ENCODE measurements at regions not wholly inside any gene's neighbourhood (a gene's known extent, or its start where the extent isn't known, plus 50 kb on each side); places are given as distances from the start of the nearest gene placed in this dataset.

DNA sequence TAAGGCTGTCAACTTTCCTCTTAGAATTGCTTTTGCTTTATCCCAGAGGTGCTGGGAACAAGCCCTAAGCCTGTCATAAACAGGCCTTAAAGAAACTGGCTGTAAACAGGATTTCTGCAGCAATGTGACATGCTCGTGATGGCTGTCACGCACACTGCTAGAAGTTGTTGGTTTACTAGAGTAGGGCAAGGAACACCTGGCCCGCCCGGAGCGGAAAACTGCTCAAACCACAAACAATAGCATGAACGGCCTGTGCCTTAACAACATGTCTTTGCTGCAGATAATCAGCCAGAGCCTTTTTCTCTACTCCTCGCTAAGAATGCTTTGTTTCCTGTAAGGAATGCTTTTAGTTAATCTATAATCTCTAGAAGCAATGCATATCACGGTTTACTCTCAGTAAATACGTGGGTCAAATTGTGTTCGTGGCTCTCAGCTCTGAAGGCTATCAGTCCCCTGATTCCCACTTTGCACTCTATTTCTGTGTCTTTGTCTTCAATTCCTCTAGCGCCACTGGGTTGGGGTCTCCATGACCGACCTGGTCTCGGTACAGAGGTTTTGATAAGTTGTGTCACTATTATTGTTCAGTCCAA is 318.3 kb downstream of the GLUD2 start:
- TF ChIP-seq, protein P1, sequence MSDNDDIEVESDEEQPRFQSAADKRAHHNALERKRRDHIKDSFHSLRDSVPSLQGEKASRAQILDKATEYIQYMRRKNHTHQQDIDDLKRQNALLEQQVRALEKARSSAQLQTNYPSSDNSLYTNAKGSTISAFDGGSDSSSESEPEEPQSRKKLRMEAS (IDR thresholded peaks at IDR 0.05) = no peak
- TF ChIP-seq, protein P2, sequence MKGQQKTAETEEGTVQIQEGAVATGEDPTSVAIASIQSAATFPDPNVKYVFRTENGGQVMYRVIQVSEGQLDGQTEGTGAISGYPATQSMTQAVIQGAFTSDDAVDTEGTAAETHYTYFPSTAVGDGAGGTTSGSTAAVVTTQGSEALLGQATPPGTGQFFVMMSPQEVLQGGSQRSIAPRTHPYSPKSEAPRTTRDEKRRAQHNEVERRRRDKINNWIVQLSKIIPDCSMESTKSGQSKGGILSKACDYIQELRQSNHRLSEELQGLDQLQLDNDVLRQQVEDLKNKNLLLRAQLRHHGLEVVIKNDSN (IDR thresholded peaks at IDR 0.05) = no peak
